Kidney (tissue), 13 donors: ENCODE measurements at regions not wholly inside any gene's neighbourhood (a gene's known extent, or its start where the extent isn't known, plus 50 kb on each side); places are given as distances from the start of the nearest gene placed in this dataset.
A peak's percentile ranks its signal among the peaks of the same experiment; 100 is the strongest.

Source experiments
- DNase-seq, 5 donors: peaks; one replicate each; pipeline ENCODE4 v3.0.0-alpha.2; 2013 to 2020
- FAIRE-seq: peaks from 2 replicates; lab custom pipeline; 2012; peaks lifted over from hg19 to GRCh38; lab: Jason Lieb, UNC
- H3K27ac ChIP-seq, 2 donors: one replicate each; pipeline ENCODE4 v1.7.0; 2013; ENCODE audit warnings: low read depth in 2 of 2, low read length in 2 of 2, inconsistent platforms in 1 of 2
- H3K27me3 ChIP-seq: one replicate; pipeline ENCODE4 v1.7.1; 2013; ENCODE audit warnings: low read length, inconsistent platforms; ENCODE audit not compliant: control insufficient read depth, insufficient read depth
- H3K36me3 ChIP-seq, 3 donors: one replicate each; pipeline versions ENCODE4 v1.7.0 to v1.7.1; 2013; ENCODE audit warnings: low read length in 3 of 3, control low read depth in 1 of 3, inconsistent platforms in 1 of 3; ENCODE audit not compliant: insufficient read depth in 3 of 3, control insufficient read depth in 2 of 3
- H3K4me1 ChIP-seq, 3 donors: one replicate each; pipeline versions ENCODE4 v1.7.0 to v1.7.1; 2013; ENCODE audit warnings: low read length in 3 of 3, inconsistent platforms in 1 of 3, low read depth in 1 of 3; ENCODE audit not compliant: control insufficient read depth in 2 of 3, insufficient read depth in 2 of 3
- H3K4me3 ChIP-seq, 3 donors: one replicate each; pipeline versions ENCODE4 v1.7.0 to v1.8.1; 2013; ENCODE audit warnings: low read length in 3 of 3, control low read depth in 1 of 3, inconsistent platforms in 1 of 3
- H3K9ac ChIP-seq, 3 donors: one replicate each; pipeline versions ENCODE4 v1.7.0 to v1.7.1; 2013; ENCODE audit warnings: low read length in 3 of 3, control low read depth in 1 of 3, inconsistent platforms in 1 of 3
- H3K9me3 ChIP-seq, 3 donors: one replicate each; pipeline versions ENCODE4 v1.7.0 to v1.7.1; 2013; ENCODE audit warnings: low read length in 3 of 3, control low read depth in 1 of 3, inconsistent platforms in 1 of 3; ENCODE audit not compliant: control insufficient read depth in 2 of 3, insufficient read depth in 1 of 3
- intact Hi-C: fragments of 100-400 bp; cut with DNase I; formaldehyde crosslinking; loops from one replicate; pipeline ENCODE4 v1.11.1; 2022
- TF ChIP-seq, protein P1 (sequence below): IDR thresholded peaks from 3 replicates; pipeline ENCODE4 v1.5.1; 2012; ENCODE audit warnings: mild to moderate bottlenecking, moderate library complexity, borderline replicate concordance; ENCODE audit not compliant: insufficient read depth; ENCODE audit errors: extremely low read depth
- donor health status: control.
- donor health status: control.
- donor health status: control.
- donor health status: control.
- donor health status: control.
- donor health status: DM: yes; HTN: yes; CAD: no.
- donor health status: Normal renal cell carcinoma (clear cell type).

DNA sequence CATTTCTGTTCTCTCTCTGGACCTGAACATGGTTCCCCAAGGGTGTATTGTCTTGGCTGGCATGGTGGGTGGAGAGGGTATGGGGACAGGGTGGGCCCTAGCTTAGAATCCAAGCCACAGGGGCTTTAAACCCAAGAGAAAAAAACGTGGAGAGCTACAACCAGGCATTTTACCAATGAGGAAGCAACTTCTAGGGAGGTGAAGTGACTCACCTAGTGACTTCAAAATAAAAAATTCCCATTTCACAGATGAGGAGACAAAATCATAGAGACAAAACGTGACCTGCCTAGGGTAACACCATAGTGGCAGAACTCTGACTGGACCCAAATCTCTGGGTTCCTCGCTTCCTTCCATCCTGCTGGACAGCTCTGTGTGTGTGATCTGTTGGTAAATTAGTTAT, 216.8 kb downstream of the RPLP1 start:
- no peaks in the 10 kb centered on the region for H3K36me3 ChIP-seq
- TF ChIP-seq, protein P1, sequence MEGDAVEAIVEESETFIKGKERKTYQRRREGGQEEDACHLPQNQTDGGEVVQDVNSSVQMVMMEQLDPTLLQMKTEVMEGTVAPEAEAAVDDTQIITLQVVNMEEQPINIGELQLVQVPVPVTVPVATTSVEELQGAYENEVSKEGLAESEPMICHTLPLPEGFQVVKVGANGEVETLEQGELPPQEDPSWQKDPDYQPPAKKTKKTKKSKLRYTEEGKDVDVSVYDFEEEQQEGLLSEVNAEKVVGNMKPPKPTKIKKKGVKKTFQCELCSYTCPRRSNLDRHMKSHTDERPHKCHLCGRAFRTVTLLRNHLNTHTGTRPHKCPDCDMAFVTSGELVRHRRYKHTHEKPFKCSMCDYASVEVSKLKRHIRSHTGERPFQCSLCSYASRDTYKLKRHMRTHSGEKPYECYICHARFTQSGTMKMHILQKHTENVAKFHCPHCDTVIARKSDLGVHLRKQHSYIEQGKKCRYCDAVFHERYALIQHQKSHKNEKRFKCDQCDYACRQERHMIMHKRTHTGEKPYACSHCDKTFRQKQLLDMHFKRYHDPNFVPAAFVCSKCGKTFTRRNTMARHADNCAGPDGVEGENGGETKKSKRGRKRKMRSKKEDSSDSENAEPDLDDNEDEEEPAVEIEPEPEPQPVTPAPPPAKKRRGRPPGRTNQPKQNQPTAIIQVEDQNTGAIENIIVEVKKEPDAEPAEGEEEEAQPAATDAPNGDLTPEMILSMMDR, result no peak
- no peak overlapping the region for H3K9ac ChIP-seq
- no peak overlapping the region for H3K27ac ChIP-seq
- no peak overlapping the region for H3K4me3 ChIP-seq
- DNase-seq (no peak), FAIRE-seq (no peak)
- H3K4me1 ChIP-seq, result peaks cover 0 to 3% (median 0%) of the 10 kb centered on the region in 3 donors
- intact Hi-C loops, result no loop called here
- H3K9me3 ChIP-seq, result no peaks in the 10 kb centered on the region
- no peaks in the 10 kb centered on the region for H3K27me3 ChIP-seq

DNA sequence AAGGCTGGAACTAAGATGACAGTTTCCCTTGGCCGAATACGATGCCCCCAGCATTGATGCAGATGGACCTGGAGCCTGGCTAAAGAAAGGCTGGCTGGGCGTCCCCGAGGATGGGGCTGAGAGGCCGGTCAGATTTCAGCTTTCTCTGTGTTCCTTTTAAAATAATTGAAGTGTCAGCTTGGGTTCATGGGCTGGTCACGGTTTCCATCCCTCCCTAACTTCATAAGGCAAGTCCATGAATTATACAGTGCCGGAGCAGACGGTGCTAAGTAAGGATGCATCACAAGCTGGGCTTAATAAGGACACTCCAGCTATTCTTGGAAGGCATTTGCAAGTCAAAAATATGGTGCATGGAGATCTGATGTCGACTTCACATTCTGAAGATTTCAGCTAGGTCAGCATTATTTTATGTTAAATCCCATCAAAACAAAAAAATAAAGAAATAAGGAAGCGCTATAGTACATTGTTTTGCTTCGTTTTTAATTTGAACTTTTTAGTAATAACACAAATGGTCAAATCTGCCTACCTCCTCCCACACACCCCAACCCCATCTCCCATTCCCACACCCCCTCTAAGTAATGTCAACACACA, 220.8 kb downstream of the RPLP1 start:
- Histone ChIP-seq H3K27ac (no peak overlapping the region), H3K4me3 (no peak overlapping the region), H3K9me3 (no peaks in the 10 kb centered on the region), H3K9ac (no peak overlapping the region), H3K4me1 (no peaks in the 10 kb centered on the region), H3K27me3 (no peaks in the 10 kb centered on the region), H3K36me3 (peaks cover 0 to 3% (median 0%) of the 10 kb centered on the region in 3 donors)
- TF ChIP-seq, protein P1, result no peak
- FAIRE-seq (no peak), DNase-seq (peak in 4 of 5 donors; percentile 65 to 90 (median 86))
- intact Hi-C loops, result no loop called here

DNA sequence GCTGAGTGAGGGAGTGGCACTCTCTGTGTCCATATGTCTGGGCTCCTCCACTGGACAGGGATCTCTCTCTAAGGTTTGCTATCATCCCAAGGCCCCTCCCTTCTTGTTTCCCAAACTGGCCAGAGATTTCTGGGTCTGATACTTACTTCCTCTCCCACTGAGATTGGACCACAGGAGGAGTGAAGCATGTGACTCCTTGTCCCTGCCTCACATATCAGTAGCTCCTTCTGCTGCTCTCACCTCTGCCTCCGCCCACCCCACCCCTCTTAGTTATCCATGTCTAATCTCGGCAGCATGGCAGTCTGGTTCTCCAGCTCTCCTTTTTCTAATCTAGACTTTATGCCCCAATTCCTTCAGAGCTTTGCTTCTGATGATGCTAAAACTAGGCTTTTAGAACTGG, 223.1 kb downstream of the RPLP1 start:
- DNase-seq (no peak), FAIRE-seq (no peak)
- H3K9me3 ChIP-seq, result no peaks in the 10 kb centered on the region
- H3K9ac ChIP-seq, result no peak overlapping the region
- H3K36me3 ChIP-seq, result peaks cover 0 to 3% (median 0%) of the 10 kb centered on the region in 3 donors
- TF ChIP-seq, protein P1, result no peak
- H3K27me3 ChIP-seq, result no peaks in the 10 kb centered on the region
- H3K27ac ChIP-seq, result no peak overlapping the region
- intact Hi-C loops, result no loop called here
- H3K4me1 ChIP-seq, result no peaks in the 10 kb centered on the region
- H3K4me3 ChIP-seq, result no peak overlapping the region

DNA sequence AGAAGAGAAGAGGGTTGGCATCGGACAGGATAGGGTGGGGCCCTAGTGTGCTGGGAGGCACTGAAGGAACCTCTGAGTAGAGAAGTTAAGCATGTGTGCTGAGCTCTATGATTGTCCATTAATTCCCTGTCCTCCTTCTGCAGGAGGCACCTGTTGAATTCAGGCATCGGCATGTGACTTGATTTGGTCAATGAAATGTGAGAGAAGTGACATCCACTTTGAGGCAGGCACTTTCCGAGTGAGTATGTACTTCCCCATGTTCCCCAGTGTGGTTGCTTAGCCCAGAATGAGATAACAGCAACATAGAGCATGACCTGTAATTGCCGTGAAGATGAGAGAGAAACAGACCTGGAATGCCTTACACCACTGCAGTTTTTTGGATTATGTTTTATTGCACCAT, 224.8 kb downstream of the RPLP1 start:
- Histone ChIP-seq H3K4me1 (no peaks in the 10 kb centered on the region), H3K9ac (no peak overlapping the region), H3K27ac (no peak overlapping the region), H3K9me3 (peaks cover 0 to 5% (median 0%) of the 10 kb centered on the region in 3 donors), H3K36me3 (peaks cover 0 to 3% (median 0%) of the 10 kb centered on the region in 3 donors), H3K4me3 (no peak overlapping the region), H3K27me3 (no peaks in the 10 kb centered on the region)
- no peak for DNase-seq
- intact Hi-C loops, result no loop called here
- TF ChIP-seq, protein P1, result no peak
- no peak for FAIRE-seq
